ENCODE measurements at regions not wholly inside any gene's neighbourhood (a gene's known extent, or its start where the extent isn't known, plus 50 kb on each side); places are given as distances from the start of the nearest gene placed in this dataset.

GRCh38 chr4:54596201-54596600 is 61.6 kb upstream of the KIT start:
- no peak for TF ChIP-seq POLR2A (IDR thresholded peaks at IDR 0.05; ENCODE audit: low read depth, low read length)
- no peak for TF ChIP-seq EZH2 (IDR thresholded peaks at IDR 0.05; ENCODE audit: borderline replicate concordance, low read depth, low read length, severe bottlenecking)
- TF ChIP-seq CTCF (IDR thresholded peaks at IDR 0.05; ENCODE audit: extremely low read depth in 1 of 2, insufficient read depth in 1 of 2, low read depth in 1 of 2, low read length in 2 of 2), result no peak
- no peak for TF ChIP-seq GATA2 (IDR thresholded peaks at IDR 0.05; ENCODE audit: insufficient read depth, insufficient read length, low read depth, low read length)
- TF ChIP-seq MAX (IDR thresholded peaks at IDR 0.05; ENCODE audit: insufficient read depth, insufficient read length), result no peak
- TF ChIP-seq POLR2AphosphoS5 (IDR thresholded peaks at IDR 0.05; ENCODE audit: insufficient read depth, low read depth, low read length), result no peak
- TF ChIP-seq FOS (IDR thresholded peaks at IDR 0.05; ENCODE audit: borderline replicate concordance, insufficient read depth, low read length), result no peak
